Body of pancreas (tissue), 4 donors: ENCODE measurements at regions not wholly inside any gene's neighbourhood (a gene's known extent, or its start where the extent isn't known, plus 50 kb on each side); places are given as distances from the start of the nearest gene placed in this dataset.

ENCODE experiments used
- ATAC-seq: fragments of 150-250 bp; one replicate; pipeline ENCODE4 v1.9.1; 2016
- DNase-seq, 4 donors: peaks; one replicate each; pipeline ENCODE4 v3.0.0-alpha.2; 2019
- H3K27ac ChIP-seq, 4 donors: fragments of 200-600 bp; sonication (generic); 1 replicate in 3 of 4; 2 replicates in 1 of 4; pipeline versions ENCODE4 v1.5.1 to v1.6.1; 2016 to 2019; ENCODE audit warnings: mild to moderate bottlenecking in 1 of 4, mixed read lengths in 1 of 4, moderate library complexity in 1 of 4
- H3K27me3 ChIP-seq, 2 donors: fragments of 200-600 bp; sonication (generic); one replicate each; pipeline ENCODE4 v1.6.0; 2016; ENCODE audit warnings: mild to moderate bottlenecking in 1 of 2
- H3K36me3 ChIP-seq, 2 donors: fragments of 200-600 bp; sonication (generic); replicated peaks in 1 of 2; 2 replicates each; pipeline ENCODE4 v1.5.1; 2016; ENCODE audit warnings: low read depth in 2 of 2; ENCODE audit not compliant: insufficient read depth in 1 of 2
- H3K4me1 ChIP-seq: fragments of 200-600 bp; sonication (generic); one replicate; pipeline ENCODE4 v1.6.0; 2016
- H3K4me3 ChIP-seq, 2 donors: fragments of 200-600 bp; sonication (generic); 1 replicate in 1 of 2; 2 replicates in 1 of 2; pipeline ENCODE4 v1.5.1; 2016 to 2019
- H3K9me3 ChIP-seq, 3 donors: fragments of 200-600 bp; sonication (generic); 1 replicate in 2 of 3; 2 replicates in 1 of 3; pipeline ENCODE4 v1.5.1; 2016
- POLR2A ChIP-seq, 3 donors: fragments of 450-650 bp; IDR thresholded peaks; one replicate each; pipeline ENCODE4 v1.6.1; 2016; ENCODE audit warnings: antibody characterized with exemption in 3 of 3, mild to moderate bottlenecking in 2 of 3
- WGBS, 2 donors: methylation state at CpG; one replicate each; pipeline ENCODE4 v1.1.5; 2017; 5-methylcytosine and 5-hydroxymethylcytosine counted together
- intact Hi-C: fragments of 100-400 bp; cut with DNase I; formaldehyde crosslinking; loops from one replicate; pipeline ENCODE4 v1.15.1; 2023
- TF ChIP-seq, protein P1 (sequence below), 7 experiments: fragments of 450-650 bp in 4 of 7; fragments of 200-600 bp in 3 of 7; sonication (generic) in 3 of 7; IDR thresholded peaks; one replicate each; pipeline ENCODE4 v1.5.1; 2016 to 2019; ENCODE audit warnings: antibody characterized with exemption in 7 of 7

DNA sequence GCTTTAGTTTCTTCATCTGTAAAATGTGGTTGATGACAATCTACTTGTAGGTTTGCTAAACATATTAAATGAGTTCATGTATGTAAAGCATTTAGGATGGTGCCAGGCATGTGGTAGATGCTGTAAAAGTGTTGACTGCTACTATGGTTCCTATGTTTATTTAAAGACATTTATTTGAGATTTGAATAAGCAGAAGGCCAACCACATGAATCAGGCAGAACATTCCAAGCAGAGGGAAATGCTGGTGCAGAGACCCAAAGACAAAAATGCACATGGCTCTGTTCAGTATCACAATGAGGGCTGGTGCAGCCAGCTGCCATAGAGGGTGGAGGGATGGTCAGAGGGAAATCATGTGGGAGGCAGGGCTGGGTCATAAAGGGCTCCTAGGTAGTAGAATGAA lies 156.2 kb upstream of the PDGFD start:
- TF ChIP-seq, protein P1, sequence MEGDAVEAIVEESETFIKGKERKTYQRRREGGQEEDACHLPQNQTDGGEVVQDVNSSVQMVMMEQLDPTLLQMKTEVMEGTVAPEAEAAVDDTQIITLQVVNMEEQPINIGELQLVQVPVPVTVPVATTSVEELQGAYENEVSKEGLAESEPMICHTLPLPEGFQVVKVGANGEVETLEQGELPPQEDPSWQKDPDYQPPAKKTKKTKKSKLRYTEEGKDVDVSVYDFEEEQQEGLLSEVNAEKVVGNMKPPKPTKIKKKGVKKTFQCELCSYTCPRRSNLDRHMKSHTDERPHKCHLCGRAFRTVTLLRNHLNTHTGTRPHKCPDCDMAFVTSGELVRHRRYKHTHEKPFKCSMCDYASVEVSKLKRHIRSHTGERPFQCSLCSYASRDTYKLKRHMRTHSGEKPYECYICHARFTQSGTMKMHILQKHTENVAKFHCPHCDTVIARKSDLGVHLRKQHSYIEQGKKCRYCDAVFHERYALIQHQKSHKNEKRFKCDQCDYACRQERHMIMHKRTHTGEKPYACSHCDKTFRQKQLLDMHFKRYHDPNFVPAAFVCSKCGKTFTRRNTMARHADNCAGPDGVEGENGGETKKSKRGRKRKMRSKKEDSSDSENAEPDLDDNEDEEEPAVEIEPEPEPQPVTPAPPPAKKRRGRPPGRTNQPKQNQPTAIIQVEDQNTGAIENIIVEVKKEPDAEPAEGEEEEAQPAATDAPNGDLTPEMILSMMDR (IDR thresholded peaks at IDR 0.05) = no peak
- no peak for TF ChIP-seq POLR2A (IDR thresholded peaks at IDR 0.05)
- intact Hi-C loops = no loop called here
- Histone ChIP-seq H3K4me3 (no peak overlapping the region), H3K4me1 (no peaks in the 10 kb centered on the region), H3K27ac (no peak overlapping the region), H3K36me3 (no peaks in the 10 kb centered on the region), H3K27me3 (no peaks in the 10 kb centered on the region), H3K9me3 (no peaks in the 10 kb centered on the region)
- ATAC-seq (no peak), DNase-seq (no peak)

DNA sequence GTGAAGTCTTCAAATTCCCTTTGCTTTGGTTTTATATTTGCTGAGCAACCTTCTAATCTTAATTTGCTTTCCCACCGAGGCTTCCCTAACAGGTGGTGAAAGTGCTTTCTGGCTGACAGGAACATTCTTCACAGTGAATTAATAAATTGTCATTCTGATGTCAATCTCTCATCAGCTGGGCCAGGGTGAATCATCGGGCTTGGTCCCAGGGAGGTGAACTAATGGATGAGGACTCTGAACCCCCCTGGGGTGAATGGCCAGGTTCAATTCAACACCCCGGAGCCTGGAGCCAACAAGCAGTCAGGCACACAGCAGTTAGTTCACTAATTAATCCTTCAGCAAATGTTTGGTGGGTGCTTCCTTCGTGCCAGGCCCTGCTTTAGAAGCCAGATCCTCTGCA lies 155.4 kb upstream of the PDGFD start:
- TF ChIP-seq, protein P1 (IDR thresholded peaks at IDR 0.05) = no peak
- no peak for TF ChIP-seq POLR2A (IDR thresholded peaks at IDR 0.05)
- Histone ChIP-seq H3K9me3 (no peaks in the 10 kb centered on the region), H3K4me1 (no peaks in the 10 kb centered on the region), H3K4me3 (no peak overlapping the region), H3K27me3 (no peaks in the 10 kb centered on the region), H3K27ac (no peak overlapping the region), H3K36me3 (no peaks in the 10 kb centered on the region)
- ATAC-seq (no peak), DNase-seq (no peak)
- WGBS, 2 donors = 54 to 61% methylated on average over 4 of the region's 4 CpGs
- intact Hi-C loops = no loop called here

DNA sequence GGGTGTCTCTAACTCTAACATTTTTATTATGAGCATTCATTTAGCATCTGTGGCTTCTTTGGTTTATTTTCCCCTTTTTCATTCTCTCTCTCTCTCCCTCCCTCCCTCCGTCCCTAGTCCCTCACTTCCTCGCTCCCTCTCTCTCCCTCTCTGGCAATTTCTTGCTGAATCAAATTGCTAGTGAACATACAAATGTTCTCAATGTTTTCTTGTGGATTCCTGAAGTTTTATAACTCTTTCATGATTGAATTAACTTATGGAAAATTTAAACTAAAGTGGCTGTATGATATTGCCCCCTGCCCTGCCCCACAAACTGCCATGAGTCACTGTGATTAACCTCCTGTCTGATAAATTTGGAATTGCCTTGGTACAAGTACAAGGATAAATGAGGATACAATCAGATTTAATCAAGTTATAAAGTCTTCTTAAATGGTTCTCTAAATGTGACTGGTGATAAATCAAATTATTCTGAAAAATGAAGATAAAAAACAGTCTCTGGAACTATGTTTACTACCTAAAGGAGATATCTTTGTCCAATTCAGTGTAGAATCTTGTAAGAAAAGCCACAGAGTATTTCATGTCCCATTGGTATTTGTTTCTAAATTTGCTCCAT lies 143.0 kb upstream of the PDGFD start:
- TF ChIP-seq POLR2A (IDR thresholded peaks at IDR 0.05) = no peak
- TF ChIP-seq, protein P1 (IDR thresholded peaks at IDR 0.05) = no peak
- Histone ChIP-seq H3K9me3 (no peaks in the 10 kb centered on the region), H3K27ac (no peak overlapping the region), H3K36me3 (no peaks in the 10 kb centered on the region), H3K4me3 (no peak overlapping the region), H3K27me3 (no peaks in the 10 kb centered on the region), H3K4me1 (no peaks in the 10 kb centered on the region)
- DNase-seq (no peak), ATAC-seq (no peak)
- intact Hi-C loops = no loop called here
- 85 to 88% methylated on average over 2 of the region's 2 CpGs for WGBS, 2 donors

DNA sequence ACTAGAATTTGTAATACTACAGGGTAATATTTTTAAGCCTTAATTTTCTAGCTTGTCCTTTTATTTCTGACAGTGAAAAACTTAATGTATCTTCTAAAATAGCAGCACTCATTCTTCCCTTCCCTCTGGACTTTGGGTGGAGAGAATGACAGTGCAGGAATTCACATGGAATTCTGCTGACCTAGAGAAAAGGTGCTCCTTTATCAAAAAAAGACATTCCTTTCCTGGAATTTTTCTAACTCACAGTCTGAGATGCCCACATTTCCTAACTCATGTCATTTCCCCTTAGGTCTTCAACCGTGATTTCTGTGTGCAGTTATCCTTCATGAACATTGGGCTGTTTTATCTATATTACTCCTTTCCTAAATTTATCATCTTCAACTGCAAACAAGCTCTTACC lies 137.8 kb upstream of the PDGFD start:
- Histone ChIP-seq H3K27ac (no peak overlapping the region), H3K4me3 (no peak overlapping the region), H3K9me3 (no peaks in the 10 kb centered on the region), H3K36me3 (no peaks in the 10 kb centered on the region), H3K4me1 (no peaks in the 10 kb centered on the region), H3K27me3 (no peaks in the 10 kb centered on the region)
- 71 to 75% methylated on average over 1 of the region's 1 CpG for WGBS, 2 donors
- DNase-seq = no peak
- no peak for TF ChIP-seq POLR2A (IDR thresholded peaks at IDR 0.05)
- TF ChIP-seq, protein P1 (IDR thresholded peaks at IDR 0.05) = no peak
- intact Hi-C loops = no loop called here
- ATAC-seq = no peak

DNA sequence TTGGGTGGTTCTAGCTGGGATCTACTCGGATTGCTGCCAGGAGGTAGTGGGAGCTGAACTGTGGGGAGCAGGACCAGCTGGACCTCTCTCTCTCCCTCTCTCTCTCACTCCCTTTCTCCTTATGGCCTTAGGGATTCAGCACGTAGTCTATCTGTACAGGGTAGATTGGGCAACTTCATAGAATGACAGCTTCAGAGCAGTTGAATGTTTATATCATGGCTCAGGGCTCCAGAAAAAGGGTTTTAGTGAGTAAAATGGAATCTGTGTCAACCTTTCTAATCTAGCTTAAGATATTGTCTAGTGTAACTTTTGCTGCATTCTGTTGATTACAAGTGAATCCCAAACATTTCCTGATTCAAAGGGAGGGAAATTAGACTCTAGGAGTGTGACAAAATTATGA lies 127.7 kb upstream of the PDGFD start:
- no peak for ATAC-seq
- H3K4me3 ChIP-seq = no peak overlapping the region
- intact Hi-C loops = no loop called here
- no peaks in the 10 kb centered on the region for H3K9me3 ChIP-seq
- WGBS, 2 donors = 53 to 71% methylated on average over 2 of the region's 2 CpGs
- TF ChIP-seq, protein P1 (IDR thresholded peaks at IDR 0.05) = no peak
- TF ChIP-seq POLR2A (IDR thresholded peaks at IDR 0.05) = no peak
- no peaks in the 10 kb centered on the region for H3K36me3 ChIP-seq
- H3K27me3 ChIP-seq = no peaks in the 10 kb centered on the region
- no peaks in the 10 kb centered on the region for H3K4me1 ChIP-seq
- H3K27ac ChIP-seq = no peak overlapping the region
- DNase-seq = no peak
